HG03060 (cell line): ENCODE measurements at regions not wholly inside any gene's neighbourhood (a gene's known extent, or its start where the extent isn't known, plus 50 kb on each side); places are given as distances from the start of the nearest gene placed in this dataset.

ENCODE experiments used
- ATAC-seq: cut with Tn5 transposase; IDR thresholded peaks from one replicate; pipeline ENCODE4 v1.9.1; 2021; ENCODE audit warnings: low read depth, moderate number of reproducible peaks; ENCODE audit not compliant: unreplicated experiment

DNA sequence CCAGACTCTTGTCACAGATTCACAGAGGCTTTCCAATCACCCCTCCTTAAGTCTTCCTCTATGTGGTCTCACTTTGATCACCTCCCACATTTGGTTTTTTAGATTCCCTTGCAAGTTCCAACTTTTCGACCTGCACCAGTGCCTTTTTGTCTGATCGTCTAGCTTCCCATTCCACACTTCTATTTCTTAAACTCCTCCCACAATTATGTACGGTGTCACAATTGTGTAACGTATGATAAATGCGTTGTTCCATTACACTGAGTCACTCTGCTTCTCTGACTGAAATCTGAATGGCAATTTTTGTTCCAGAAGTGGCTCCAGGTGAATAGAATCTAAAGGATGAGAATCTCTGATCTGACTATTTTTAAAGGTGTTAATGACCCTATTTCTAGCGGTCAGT lies 320.1 kb downstream of the LMX1A start:
- ATAC-seq, result no peak

DNA sequence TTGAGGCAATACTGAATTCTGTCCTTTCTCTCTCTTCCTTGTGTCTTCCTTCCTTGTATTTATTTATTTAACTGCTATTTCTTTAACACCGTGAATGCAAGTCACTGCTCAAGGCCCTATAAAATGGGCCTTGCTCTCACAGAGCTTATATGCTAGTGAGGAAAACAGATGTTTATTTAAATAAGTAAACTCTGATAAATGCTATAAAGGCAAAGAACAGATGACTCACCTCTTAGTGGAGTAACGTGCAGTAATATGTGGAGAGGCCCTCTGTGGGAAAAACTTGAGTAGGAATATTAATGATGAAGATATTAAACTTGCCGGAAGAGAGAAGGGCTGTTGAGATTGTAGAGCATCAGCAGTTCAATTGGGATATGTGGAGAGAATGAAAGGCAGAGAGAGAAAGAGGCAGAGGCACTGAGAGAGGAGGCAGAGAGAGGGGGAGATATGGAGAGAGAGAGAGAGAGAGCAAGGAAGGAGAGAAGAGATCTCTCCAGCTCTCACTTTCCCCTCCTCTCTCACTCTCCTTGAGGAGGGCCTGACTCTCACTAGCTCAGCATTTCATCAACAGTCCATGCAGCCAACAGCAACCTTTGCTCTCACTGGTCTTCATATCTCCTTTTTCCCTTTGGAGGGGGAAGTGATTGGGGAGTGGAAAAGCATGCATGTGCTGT lies 322.2 kb downstream of the LMX1A start:
- no peak for ATAC-seq

DNA sequence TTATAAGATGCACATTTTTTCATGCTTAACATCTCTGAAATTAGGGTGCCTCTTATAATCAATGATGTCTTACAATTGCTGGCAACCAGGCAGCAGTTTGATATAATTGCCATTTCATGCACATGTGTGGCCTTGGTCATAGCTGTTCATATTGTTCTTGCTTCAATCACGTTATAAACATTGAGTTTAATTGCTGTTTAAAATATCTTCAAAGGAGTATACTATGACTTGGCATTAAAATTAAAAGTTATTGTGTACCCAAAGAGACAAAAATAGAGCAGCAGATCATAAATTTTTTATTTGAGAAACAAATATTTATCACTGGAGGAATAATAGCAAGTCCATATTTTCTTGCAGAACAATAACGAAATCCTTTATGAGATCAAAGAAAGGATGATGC lies 325.5 kb downstream of the LMX1A start:
- ATAC-seq, result no peak

GRCh38 chr1:165025805-165026204 lies 330.7 kb downstream of the LMX1A start:
- no peak for ATAC-seq

DNA sequence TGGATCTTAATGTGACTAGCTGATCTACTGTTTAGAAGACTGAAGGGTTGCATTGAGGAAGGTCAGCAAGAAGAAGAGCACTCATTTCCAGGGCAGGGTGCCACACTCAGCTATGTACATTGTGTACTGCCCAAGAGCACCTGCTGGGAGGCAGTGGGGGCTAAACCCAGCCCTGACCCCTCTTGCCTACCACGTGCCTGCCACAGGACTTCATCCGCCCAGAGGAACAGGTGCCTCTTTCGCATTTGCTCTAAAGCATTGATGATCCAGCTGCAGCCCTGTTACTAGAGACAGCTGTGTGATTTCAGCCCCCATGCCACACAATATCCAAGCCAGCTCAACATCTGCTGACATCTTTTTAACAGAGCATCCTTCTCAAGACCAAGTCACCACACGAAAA lies 341.8 kb downstream of the LMX1A start:
- no peak for ATAC-seq

- ATAC-seq, result no peak
Measured at GRCh38 chr1:165011991-165012531, 344.5 kb downstream of the LMX1A start.

DNA sequence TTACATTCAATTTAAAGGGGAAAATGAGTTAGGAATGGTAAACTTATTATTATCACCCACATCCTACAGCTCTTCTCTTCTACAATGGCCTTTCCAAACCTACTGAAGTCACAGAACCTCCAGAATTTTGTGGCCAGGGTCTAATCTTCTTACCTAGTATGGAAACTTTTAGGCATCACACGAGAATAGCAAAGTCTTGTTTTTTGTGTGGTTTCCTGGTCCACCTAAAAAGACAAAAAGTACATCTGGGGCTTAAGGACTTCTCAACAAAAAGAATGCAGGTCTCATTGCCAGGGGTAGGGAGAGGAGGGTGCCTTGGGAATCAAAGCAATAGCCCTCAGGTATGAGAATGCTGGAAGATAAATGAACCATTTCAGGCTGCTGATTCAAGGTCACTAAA lies 345.3 kb downstream of the LMX1A start:
- ATAC-seq, result no peak

- no peak for ATAC-seq
Measured at GRCh38 chr1:165010418-165011070, 346.0 kb downstream of the LMX1A start.

DNA sequence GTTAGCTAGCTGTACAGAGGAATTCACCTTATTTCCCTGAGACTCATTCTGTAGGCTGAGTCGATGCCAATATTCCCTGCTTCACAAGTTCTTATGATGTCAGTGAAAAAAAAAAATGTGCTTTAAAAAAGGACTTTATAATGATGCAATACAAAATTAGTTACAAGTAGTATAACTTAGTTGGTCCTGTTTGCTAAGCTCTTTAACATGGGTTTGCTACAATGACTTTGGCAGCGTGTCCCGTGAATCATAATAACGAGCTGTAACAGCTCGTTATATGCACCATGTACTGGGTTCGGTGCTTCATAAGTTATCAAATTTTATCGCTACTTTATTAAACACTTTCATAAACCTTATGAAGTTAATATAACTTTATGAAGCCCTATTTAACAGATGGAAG lies 349.7 kb downstream of the LMX1A start:
- no peak for ATAC-seq

- no peak for ATAC-seq
Measured at GRCh38 chr1:164999146-164999545, 357.4 kb downstream of the LMX1A start.

DNA sequence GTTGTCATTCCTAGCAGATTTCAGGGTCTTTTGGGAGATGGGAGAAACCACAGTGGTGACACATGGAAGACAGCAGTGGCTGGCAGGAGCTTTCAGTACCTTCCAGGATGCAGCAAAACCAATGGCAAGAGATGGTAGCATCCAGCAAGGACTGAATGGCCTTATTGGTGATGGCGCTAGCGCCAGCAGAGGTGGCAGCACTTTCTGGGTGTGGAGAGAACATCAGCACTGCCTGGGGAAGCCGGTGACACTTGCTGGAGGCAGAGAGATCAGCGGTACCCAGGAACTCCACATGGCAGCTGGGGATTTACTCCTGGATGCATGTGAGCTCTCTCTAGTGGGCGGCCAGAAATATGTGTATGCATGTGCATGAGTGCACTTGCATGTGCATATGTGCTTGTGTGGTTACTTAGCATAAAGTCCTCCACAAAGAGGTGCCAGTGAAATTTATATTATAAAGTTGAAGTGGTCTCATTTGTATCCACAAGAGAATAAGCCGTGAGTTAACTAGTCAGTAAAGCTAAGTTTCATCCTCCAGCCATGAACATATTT lies 364.7 kb downstream of the LMX1A start:
- ATAC-seq, result no peak

DNA sequence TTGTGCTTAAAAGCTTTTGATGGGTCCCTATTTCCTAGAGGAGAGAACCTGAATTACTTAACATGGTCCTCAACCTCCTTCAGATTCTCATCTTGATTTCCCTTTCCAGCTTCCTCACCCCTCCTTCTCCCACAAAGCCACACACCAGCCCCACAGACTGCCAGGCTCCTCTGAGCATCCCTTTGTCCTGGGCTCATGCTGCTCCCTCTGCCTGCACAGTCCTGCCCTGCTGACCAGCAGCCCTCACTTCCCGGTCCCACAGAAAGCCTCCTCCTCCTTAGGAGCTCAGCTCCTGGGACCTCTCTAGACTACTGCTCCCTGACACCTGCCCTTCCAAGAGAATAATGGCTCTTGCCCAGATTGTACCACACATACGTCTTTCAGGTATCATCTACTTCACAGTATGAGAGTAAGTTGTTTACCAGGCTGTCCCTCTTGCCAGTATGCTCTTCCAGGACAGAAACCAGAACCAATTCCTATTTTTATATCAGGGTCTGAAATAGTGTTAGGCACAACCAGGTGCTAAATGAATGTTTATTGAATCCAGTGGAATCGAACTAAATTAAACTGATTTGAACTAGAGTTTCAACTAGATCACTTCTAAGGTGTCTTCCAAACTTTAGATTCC lies 373.4 kb downstream of the LMX1A start:
- no peak for ATAC-seq

DNA sequence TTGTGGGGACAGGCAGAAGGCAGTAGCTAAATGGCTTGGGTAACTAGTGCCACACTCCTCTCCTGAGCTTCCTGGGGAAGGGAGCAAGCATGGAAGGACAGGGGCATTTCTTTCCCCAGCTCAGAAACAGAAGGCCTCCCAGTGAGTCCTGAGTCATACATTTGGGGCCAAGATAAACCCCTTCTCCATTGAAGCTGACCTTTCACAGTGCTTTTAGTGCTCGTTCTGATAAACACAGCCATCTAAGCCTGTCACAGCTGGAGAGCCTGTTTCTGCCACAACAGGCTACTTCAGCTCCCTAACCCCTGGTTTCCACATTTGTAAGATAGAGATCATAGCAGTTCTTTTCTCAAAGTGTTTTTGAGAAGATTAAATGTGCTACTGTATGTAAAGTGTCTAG lies 374.0 kb downstream of the LMX1A start:
- ATAC-seq, result no peak

DNA sequence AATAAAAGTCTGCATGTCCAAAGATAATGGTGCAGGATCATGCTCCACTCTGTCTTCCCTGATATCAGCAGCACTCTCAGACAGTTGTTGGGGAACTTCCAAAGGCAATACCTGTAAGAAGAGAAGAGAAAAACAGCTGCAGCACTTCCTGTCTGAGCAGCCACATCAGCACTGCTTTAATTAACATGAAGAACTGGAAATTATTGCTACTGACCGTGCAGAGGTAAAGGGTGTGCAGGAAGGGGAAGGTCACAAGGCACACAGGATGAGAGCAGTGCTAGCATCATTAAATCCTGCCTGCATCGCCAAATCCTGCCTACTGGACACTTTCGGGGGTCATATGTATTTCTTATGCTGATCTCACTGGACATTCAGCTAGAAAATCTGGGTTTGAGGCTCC lies 379.0 kb downstream of the LMX1A start:
- no peak for ATAC-seq

DNA sequence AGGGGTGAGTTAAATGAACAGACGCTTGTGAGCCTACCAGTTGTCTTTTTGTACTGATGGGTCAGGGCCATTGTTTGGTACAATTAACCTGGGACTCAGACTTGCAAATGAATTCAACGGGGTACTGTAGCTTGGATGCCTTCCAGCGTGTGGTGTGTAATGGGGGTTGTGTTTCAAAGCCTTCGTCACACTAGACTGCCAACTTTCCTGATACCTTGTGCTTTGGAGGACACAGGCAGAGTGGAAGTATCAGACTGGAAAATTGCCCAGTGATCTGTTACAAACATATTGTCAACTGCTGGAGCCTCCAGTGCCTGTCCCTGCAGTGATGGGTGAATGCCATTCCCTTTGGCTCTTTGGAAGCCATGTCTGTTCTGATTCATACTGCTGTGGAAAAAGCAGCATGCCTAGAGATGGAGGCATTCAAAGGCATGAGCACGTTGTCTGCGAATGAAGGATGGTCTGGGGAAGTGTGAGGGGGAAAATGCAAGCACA lies 384.5 kb downstream of the LMX1A start:
- no peak for ATAC-seq

GRCh38 chr1:164971391-164971790 lies 385.1 kb downstream of the LMX1A start:
- ATAC-seq, result no peak

GRCh38 chr1:164969253-164969652 lies 387.3 kb downstream of the LMX1A start:
- no peak for ATAC-seq

DNA sequence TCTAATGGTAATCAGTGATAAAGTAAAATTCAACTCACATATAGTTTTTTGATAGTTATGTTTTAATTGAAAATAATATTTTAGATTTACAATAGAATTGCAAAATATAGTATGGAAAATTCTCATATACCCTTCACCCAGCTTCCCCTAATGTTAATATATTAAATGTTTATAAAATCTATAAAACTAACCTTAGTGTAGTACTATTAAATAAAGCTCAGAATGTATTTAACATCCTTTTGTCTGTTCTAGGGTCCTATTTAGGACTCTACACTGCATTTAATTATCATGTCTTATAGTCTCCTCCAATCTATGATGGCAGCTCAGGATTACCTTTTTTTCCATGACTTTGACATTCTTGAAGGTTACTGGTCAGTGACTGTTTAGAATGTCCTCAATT lies 389.2 kb downstream of the LMX1A start:
- no peak for ATAC-seq

DNA sequence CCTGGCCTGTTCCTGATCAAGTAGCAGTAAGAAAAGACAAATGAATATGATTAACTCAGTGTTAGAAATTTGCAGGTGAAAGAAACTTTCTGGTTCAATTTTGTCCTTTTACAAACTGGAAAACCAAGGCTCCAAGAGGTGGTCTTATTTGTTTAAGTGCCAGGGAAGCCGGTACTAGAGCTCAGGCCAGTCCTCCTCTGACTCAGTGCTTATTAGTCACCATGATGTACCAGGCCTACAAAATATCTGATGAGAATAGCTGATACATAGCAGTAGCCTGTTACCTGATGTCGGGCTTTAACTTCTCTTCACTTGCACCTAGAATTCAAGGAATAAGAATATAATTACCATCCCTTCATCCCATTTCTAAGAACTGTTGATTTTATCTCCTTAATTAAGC lies 394.8 kb downstream of the LMX1A start:
- no peak for ATAC-seq

- ATAC-seq, result no peak
Measured at GRCh38 chr1:164958982-164959768, 397.3 kb downstream of the LMX1A start.

- ATAC-seq, result no peak
Measured at GRCh38 chr1:164953815-164954214, 394.8 kb downstream of the PBX1 start.
